ENCODE measurements at regions not wholly inside any gene's neighbourhood (a gene's known extent, or its start where the extent isn't known, plus 50 kb on each side); places are given as distances from the start of the nearest gene placed in this dataset.

DNA sequence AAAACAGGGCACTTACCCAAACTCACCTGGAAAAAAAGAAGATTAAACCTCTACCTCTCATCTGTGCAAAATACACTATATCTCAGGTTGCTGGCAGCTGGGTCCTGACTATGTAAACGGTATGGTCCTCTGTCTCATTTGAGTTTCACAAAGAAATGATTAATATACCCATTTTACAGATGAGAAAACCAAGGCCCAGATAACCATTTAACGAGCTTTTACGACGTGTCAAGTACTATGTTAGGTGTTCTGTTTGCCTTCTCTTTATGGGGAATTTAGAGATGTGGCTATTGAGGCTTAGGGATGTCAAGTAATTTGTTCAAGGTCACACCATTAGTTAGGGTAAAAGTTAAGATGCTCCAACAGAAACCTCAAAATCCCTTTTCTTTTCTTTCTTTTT is 140.4 kb upstream of the USP24 start:
- DNase-seq (ENCODE audit: low spot score): no peak
- TF ChIP-seq, protein P1, sequence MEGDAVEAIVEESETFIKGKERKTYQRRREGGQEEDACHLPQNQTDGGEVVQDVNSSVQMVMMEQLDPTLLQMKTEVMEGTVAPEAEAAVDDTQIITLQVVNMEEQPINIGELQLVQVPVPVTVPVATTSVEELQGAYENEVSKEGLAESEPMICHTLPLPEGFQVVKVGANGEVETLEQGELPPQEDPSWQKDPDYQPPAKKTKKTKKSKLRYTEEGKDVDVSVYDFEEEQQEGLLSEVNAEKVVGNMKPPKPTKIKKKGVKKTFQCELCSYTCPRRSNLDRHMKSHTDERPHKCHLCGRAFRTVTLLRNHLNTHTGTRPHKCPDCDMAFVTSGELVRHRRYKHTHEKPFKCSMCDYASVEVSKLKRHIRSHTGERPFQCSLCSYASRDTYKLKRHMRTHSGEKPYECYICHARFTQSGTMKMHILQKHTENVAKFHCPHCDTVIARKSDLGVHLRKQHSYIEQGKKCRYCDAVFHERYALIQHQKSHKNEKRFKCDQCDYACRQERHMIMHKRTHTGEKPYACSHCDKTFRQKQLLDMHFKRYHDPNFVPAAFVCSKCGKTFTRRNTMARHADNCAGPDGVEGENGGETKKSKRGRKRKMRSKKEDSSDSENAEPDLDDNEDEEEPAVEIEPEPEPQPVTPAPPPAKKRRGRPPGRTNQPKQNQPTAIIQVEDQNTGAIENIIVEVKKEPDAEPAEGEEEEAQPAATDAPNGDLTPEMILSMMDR (IDR thresholded peaks at IDR 0.05; ENCODE audit: extremely low read depth, insufficient read depth, missing control alignments): no peak
- in situ Hi-C loops (cut with MboI; ENCODE audit: low pct_unique_long_range_greater_than_20kb, low sequenced_read_pairs, unreplicated experiment): loop anchor here (25.0 kb wide), 1 partner anchor 1232 kb away; the partner anchor contains the start of gene PLPP3

DNA sequence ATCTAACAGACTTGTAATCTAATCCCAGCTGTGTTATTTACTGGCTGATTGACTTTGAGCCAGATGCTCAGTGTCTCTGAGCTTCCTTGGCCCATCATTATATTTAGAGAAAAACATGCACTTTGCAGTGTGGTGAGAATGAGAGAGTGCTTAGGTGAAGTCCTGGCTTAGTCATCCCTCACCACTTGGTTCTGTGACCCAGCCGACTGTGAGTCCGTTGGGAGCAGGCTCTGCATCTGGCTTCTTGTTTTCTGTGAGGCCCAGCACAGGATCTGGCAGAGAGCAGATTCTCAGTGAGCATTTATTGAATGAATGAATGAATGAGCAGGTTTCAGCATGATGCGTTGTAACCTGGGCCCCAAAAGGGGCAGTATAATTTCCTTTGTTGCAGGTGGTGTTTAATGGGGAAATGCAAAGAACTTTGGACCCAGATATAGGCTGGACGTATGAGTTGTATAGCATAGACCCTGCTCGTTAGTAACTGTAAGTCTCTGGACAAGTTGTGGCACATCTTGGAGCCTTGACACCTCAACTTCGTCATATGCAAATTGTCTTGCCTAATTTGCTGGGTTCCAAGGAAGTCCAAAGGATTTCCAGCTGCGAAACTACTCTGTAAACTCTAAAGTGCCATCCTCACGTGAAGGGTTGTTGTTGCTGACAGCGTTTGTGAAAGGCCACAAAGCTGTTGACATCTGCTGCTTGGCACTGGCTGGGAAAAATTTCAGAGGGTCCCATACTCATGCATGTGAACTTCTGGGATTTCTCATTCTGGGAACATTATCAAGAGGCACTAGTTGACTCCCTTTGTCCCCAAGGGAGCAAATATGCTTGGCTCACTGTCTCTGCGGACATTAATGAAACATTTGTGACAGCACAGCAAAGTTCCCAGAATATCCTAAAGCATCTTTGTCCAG is 138.8 kb upstream of the USP24 start:
- no peak for DNase-seq (ENCODE audit: low spot score)
- TF ChIP-seq, protein P1 (IDR thresholded peaks at IDR 0.05; ENCODE audit: extremely low read depth, insufficient read depth, missing control alignments): no peak
- in situ Hi-C loops (cut with MboI; ENCODE audit: low pct_unique_long_range_greater_than_20kb, low sequenced_read_pairs, unreplicated experiment): loop anchor here (25.0 kb wide), 1 partner anchor 1233 kb away; the partner anchor contains the start of gene PLPP3

DNA sequence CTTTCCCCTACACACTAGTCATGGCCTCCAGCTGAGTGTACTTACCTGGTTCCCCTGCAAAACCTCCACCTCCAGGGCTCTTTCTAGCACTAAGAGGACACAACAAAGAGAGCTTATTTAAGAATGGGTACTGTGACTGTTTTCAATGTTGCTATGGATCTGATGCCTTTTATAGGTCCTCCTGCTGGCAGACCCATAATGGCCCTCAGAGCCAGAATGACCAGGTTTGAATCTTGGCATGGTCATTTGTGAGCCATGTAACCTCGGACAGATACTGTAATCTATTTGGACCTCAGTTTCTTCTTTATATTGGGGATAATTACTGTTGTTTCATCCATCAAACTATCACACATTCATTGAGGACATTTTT is 137.6 kb upstream of the USP24 start:
- no peak for DNase-seq (ENCODE audit: low spot score)
- in situ Hi-C loops (cut with MboI; ENCODE audit: low pct_unique_long_range_greater_than_20kb, low sequenced_read_pairs, unreplicated experiment): loop anchor here (25.0 kb wide), 1 partner anchor 1235 kb away; the partner anchor contains the start of gene PLPP3
- TF ChIP-seq, protein P1 (IDR thresholded peaks at IDR 0.05; ENCODE audit: extremely low read depth, insufficient read depth, missing control alignments): no peak

DNA sequence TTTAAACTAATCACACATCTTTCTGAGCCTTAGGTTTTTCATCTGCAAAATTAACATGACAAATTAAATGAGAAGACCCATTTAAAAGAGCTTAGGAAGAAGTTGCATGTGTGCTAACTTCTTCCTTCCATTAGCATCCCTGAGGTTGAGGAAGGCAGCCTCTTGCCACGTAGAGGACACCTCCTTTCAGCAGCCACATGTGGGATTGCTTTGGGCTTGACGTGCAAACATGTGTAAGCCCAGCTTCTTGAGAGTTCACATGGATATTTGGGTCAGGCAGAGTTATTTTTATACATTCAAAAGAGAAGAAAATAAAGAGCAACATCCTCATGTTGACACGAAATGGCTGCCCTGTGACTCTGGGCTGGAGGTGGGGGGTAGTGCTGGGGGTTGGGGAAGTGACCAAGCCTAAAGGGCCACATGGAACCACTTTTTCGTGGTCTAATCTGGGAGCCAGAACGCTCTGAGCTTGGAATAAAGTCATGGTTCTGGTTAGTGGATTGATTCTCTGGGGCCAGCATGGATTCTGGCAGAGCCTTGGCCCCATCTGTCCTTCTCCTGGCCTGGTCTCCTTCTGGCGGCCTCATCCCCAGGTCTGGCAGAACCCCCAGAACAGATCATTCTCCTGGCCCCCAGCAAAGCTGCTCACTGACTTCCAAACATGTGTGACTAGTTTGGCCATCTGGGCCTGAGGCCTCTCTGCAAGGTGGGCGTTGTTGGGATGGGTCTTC is 137.1 kb upstream of the USP24 start:
- DNase-seq (ENCODE audit: low spot score): no peak
- TF ChIP-seq, protein P1 (IDR thresholded peaks at IDR 0.05; ENCODE audit: extremely low read depth, insufficient read depth, missing control alignments): no peak
- in situ Hi-C loops (cut with MboI; ENCODE audit: low pct_unique_long_range_greater_than_20kb, low sequenced_read_pairs, unreplicated experiment): loop anchor here (25.0 kb wide), 1 partner anchor 1235 kb away; the partner anchor contains the start of gene PLPP3

DNA sequence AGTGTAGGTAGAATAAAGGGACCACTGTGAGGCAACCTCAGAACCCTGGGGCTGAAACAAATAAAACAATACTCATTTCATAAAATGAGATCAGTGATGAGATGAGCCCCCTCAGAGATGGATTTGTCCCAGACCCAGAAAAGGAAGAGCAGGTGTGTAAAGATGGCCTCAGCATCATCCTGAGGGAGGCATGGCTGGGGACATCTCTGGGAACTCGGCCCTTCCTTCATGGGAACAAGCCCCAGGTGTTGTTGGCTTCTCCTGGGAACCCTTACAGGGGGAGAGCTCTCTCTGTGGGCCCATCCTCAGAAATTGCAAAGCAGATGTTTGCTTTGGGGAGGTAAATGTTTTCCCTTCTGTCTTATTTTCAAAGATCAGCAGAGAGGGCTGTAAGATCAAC is 133.2 kb upstream of the USP24 start:
- DNase-seq (ENCODE audit: low spot score): no peak
- in situ Hi-C loops (cut with MboI; ENCODE audit: low pct_unique_long_range_greater_than_20kb, low sequenced_read_pairs, unreplicated experiment): no loop called here
- TF ChIP-seq, protein P1 (IDR thresholded peaks at IDR 0.05; ENCODE audit: extremely low read depth, insufficient read depth, missing control alignments): no peak

DNA sequence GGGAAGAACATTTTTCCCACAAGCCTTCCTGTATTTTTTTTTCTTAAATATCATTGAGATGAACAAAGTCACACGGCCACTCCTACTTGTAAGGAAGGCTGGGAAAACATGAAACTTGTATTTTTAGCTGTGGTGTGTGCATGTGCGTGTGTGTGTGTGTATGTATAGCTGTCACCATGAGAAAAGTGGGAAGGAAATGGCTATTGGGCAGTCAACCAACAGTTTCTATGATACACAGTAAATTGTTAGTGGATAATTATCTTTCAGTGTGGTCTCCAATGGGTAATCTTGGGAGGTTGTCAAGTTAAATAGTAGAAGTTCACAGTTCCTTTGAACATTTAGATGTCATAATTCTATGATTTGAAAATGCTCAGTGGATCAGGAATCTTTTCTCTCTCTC is 132.7 kb upstream of the USP24 start:
- in situ Hi-C loops (cut with MboI; ENCODE audit: low pct_unique_long_range_greater_than_20kb, low sequenced_read_pairs, unreplicated experiment): no loop called here
- TF ChIP-seq, protein P1 (IDR thresholded peaks at IDR 0.05; ENCODE audit: extremely low read depth, insufficient read depth, missing control alignments): no peak
- DNase-seq (ENCODE audit: low spot score): no peak
